ENCODE measurements at regions not wholly inside any gene's neighbourhood (a gene's known extent, or its start where the extent isn't known, plus 50 kb on each side); places are given as distances from the start of the nearest gene placed in this dataset.

DNA sequence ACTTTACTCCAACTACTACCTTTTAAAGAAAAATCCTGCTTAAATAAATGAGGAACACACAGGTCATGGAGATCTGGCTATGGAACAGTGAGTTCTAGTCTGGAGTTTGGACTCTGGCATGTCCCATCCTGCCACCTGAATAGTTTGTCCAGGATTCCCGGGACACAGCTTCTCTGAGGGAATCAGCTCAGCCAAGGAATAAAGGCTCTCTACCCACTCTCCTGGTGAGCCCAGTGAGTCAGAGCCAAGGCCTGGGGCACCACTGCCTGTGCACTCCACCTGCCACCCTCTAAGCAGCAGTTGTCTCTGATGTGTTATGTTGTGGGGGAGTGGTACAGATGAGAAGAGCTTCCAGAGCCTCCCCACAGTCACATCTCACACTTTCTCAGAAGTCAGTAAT is 113.5 kb downstream of the HTR5A start:
- Mint-ChIP-seq H3K27ac (no peak overlapping the region), H3K36me3 (ENCODE audit: low read depth) (peaks cover 34% of the 10 kb centered on the region), H3K4me1 (no peaks in the 10 kb centered on the region), H3K4me3 (no peak overlapping the region), H3K27me3 (ENCODE audit: insufficient read depth, low read depth, poor library complexity) (peaks cover 6% of the 10 kb centered on the region), H3K9me3 (peaks cover 65% of the 10 kb centered on the region)
- Histone ChIP-seq H3K9me2 (ENCODE audit: insufficient read depth) (no peaks in the 10 kb centered on the region), H3K4me2 (no peak overlapping the region), H3K27me3 (ENCODE audit: insufficient read depth) (no peaks in the 10 kb centered on the region), H2AFZ (no peak overlapping the region), H3K4me3 (no peak overlapping the region), H3K36me3 (ENCODE audit: insufficient read depth) (no peaks in the 10 kb centered on the region; the same call in 1 of the 2 replicates), H3K27ac (ENCODE audit: low read depth) (no peak overlapping the region), H4K20me1 (replicated peaks; ENCODE audit: insufficient read depth) (no peaks in the 10 kb centered on the region), H3K4me1 (ENCODE audit: insufficient read depth) (no peaks in the 10 kb centered on the region), H3F3A (replicated peaks; ENCODE audit: low read depth) (no peaks in the 10 kb centered on the region), H3K79me2 (replicated peaks; ENCODE audit: insufficient read depth) (no peaks in the 10 kb centered on the region)
- DNase-seq (ENCODE audit: low spot score), result no peak
- ATAC-seq, result no peak
- TF ChIP-seq EZH2 (IDR thresholded peaks at IDR 0.05; ENCODE audit: low read depth, unreplicated experiment), result no peak
- TF ChIP-seq, protein P1, sequence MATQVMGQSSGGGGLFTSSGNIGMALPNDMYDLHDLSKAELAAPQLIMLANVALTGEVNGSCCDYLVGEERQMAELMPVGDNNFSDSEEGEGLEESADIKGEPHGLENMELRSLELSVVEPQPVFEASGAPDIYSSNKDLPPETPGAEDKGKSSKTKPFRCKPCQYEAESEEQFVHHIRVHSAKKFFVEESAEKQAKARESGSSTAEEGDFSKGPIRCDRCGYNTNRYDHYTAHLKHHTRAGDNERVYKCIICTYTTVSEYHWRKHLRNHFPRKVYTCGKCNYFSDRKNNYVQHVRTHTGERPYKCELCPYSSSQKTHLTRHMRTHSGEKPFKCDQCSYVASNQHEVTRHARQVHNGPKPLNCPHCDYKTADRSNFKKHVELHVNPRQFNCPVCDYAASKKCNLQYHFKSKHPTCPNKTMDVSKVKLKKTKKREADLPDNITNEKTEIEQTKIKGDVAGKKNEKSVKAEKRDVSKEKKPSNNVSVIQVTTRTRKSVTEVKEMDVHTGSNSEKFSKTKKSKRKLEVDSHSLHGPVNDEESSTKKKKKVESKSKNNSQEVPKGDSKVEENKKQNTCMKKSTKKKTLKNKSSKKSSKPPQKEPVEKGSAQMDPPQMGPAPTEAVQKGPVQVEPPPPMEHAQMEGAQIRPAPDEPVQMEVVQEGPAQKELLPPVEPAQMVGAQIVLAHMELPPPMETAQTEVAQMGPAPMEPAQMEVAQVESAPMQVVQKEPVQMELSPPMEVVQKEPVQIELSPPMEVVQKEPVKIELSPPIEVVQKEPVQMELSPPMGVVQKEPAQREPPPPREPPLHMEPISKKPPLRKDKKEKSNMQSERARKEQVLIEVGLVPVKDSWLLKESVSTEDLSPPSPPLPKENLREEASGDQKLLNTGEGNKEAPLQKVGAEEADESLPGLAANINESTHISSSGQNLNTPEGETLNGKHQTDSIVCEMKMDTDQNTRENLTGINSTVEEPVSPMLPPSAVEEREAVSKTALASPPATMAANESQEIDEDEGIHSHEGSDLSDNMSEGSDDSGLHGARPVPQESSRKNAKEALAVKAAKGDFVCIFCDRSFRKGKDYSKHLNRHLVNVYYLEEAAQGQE (IDR thresholded peaks at IDR 0.05; ENCODE audit: unreplicated experiment), result no peak
- TF ChIP-seq EZH2phosphoT487 (IDR thresholded peaks at IDR 0.05; ENCODE audit: unreplicated experiment), result no peak
- TF ChIP-seq POLR2AphosphoS5 (IDR thresholded peaks at IDR 0.05; ENCODE audit: low read depth), result no peak
- TF ChIP-seq STAT1 (IDR thresholded peaks at IDR 0.05; ENCODE audit: unreplicated experiment), result no peak
- no peak for TF ChIP-seq CREB1 (CRISPR knock-in tag; IDR thresholded peaks at IDR 0.05; ENCODE audit: low read depth)
- TF ChIP-seq ZNF114 (CRISPR knock-in tag; IDR thresholded peaks at IDR 0.05), result no peak
- TF ChIP-seq, protein P2, sequence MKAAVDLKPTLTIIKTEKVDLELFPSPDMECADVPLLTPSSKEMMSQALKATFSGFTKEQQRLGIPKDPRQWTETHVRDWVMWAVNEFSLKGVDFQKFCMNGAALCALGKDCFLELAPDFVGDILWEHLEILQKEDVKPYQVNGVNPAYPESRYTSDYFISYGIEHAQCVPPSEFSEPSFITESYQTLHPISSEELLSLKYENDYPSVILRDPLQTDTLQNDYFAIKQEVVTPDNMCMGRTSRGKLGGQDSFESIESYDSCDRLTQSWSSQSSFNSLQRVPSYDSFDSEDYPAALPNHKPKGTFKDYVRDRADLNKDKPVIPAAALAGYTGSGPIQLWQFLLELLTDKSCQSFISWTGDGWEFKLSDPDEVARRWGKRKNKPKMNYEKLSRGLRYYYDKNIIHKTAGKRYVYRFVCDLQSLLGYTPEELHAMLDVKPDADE (IDR thresholded peaks at IDR 0.05), result no peak
- TF ChIP-seq, protein P3, sequence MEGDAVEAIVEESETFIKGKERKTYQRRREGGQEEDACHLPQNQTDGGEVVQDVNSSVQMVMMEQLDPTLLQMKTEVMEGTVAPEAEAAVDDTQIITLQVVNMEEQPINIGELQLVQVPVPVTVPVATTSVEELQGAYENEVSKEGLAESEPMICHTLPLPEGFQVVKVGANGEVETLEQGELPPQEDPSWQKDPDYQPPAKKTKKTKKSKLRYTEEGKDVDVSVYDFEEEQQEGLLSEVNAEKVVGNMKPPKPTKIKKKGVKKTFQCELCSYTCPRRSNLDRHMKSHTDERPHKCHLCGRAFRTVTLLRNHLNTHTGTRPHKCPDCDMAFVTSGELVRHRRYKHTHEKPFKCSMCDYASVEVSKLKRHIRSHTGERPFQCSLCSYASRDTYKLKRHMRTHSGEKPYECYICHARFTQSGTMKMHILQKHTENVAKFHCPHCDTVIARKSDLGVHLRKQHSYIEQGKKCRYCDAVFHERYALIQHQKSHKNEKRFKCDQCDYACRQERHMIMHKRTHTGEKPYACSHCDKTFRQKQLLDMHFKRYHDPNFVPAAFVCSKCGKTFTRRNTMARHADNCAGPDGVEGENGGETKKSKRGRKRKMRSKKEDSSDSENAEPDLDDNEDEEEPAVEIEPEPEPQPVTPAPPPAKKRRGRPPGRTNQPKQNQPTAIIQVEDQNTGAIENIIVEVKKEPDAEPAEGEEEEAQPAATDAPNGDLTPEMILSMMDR (conservative IDR thresholded peaks at IDR 0.05; ENCODE audit: low read depth in 2 of 2), result no peak
- no peak for TF ChIP-seq JUNB (IDR thresholded peaks at IDR 0.05; ENCODE audit: unreplicated experiment)
- no peak for TF ChIP-seq ZNF331 (CRISPR knock-in tag; IDR thresholded peaks at IDR 0.05; ENCODE audit: low read depth)
- TF ChIP-seq, protein P4, sequence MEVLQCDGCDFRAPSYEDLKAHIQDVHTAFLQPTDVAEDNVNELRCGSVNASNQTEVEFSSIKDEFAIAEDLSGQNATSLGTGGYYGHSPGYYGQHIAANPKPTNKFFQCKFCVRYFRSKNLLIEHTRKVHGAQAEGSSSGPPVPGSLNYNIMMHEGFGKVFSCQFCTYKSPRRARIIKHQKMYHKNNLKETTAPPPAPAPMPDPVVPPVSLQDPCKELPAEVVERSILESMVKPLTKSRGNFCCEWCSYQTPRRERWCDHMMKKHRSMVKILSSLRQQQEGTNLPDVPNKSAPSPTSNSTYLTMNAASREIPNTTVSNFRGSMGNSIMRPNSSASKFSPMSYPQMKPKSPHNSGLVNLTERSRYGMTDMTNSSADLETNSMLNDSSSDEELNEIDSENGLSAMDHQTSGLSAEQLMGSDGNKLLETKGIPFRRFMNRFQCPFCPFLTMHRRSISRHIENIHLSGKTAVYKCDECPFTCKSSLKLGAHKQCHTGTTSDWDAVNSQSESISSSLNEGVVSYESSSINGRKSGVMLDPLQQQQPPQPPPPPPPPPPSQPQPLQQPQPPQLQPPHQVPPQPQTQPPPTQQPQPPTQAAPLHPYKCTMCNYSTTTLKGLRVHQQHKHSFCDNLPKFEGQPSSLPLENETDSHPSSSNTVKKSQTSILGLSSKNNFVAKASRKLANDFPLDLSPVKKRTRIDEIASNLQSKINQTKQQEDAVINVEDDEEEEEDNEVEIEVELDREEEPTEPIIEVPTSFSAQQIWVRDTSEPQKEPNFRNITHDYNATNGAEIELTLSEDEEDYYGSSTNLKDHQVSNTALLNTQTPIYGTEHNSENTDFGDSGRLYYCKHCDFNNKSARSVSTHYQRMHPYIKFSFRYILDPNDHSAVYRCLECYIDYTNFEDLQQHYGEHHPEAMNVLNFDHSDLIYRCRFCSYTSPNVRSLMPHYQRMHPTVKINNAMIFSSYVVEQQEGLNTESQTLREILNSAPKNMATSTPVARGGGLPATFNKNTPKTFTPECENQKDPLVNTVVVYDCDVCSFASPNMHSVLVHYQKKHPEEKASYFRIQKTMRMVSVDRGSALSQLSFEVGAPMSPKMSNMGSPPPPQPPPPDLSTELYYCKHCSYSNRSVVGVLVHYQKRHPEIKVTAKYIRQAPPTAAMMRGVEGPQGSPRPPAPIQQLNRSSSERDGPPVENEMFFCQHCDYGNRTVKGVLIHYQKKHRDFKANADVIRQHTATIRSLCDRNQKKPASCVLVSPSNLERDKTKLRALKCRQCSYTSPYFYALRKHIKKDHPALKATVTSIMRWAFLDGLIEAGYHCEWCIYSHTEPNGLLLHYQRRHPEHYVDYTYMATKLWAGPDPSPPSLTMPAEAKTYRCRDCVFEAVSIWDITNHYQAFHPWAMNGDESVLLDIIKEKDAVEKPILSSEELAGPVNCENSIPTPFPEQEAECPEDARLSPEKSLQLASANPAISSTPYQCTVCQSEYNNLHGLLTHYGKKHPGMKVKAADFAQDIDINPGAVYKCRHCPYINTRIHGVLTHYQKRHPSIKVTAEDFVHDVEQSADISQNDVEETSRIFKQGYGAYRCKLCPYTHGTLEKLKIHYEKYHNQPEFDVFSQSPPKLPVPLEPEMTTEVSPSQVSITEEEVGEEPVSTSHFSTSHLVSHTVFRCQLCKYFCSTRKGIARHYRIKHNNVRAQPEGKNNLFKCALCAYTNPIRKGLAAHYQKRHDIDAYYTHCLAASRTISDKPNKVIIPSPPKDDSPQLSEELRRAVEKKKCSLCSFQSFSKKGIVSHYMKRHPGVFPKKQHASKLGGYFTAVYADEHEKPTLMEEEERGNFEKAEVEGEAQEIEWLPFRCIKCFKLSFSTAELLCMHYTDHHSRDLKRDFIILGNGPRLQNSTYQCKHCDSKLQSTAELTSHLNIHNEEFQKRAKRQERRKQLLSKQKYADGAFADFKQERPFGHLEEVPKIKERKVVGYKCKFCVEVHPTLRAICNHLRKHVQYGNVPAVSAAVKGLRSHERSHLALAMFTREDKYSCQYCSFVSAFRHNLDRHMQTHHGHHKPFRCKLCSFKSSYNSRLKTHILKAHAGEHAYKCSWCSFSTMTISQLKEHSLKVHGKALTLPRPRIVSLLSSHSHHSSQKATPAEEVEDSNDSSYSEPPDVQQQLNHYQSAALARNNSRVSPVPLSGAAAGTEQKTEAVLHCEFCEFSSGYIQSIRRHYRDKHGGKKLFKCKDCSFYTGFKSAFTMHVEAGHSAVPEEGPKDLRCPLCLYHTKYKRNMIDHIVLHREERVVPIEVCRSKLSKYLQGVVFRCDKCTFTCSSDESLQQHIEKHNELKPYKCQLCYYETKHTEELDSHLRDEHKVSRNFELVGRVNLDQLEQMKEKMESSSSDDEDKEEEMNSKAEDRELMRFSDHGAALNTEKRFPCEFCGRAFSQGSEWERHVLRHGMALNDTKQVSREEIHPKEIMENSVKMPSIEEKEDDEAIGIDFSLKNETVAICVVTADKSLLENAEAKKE (CRISPR knock-in tag; IDR thresholded peaks at IDR 0.05), result no peak
- no peak for TF ChIP-seq NANOG (IDR thresholded peaks at IDR 0.05; ENCODE audit: borderline replicate concordance)

Measured in GM23338 (cell line).